Activated gamma-delta T cell (primary cell): ENCODE measurements at regions not wholly inside any gene's neighbourhood (a gene's known extent, or its start where the extent isn't known, plus 50 kb on each side); places are given as distances from the start of the nearest gene placed in this dataset.

Experiments
- DNase-seq: peaks from one replicate; lab custom pipeline; 2025; lab: John Stamatoyannopoulos, UW

DNA sequence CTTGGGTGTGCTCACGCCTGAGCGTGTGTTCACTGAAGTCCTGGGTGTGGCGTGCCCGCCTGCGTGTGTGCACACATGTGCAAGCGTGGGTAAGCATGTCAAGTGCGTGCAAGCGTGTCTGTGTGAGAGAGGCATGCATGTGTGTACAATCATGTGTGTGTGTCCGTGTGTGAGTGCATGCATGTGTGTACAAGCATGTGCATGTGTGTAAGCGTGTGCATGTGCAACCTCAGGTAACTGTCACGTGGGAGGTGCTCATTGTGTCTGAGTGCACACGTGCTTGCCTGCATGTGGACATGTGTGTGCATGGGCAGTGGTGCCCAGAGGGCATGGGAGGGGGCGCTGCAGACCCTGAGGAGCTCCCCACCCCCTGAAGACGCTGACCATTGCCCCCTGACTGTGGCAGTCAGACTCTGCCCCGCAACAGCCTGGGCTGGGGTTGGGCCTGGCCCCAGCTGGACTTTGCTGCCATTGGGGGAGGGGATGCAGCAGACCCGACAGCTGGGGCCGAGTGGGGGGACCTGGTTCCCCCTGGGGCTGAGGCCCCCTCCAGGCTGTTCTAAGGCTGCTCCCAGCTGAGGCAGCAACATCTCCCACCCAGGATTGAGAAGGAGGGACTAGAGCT lies 88.1 kb downstream of the UNCX start:
- DNase-seq, result no peak

DNA sequence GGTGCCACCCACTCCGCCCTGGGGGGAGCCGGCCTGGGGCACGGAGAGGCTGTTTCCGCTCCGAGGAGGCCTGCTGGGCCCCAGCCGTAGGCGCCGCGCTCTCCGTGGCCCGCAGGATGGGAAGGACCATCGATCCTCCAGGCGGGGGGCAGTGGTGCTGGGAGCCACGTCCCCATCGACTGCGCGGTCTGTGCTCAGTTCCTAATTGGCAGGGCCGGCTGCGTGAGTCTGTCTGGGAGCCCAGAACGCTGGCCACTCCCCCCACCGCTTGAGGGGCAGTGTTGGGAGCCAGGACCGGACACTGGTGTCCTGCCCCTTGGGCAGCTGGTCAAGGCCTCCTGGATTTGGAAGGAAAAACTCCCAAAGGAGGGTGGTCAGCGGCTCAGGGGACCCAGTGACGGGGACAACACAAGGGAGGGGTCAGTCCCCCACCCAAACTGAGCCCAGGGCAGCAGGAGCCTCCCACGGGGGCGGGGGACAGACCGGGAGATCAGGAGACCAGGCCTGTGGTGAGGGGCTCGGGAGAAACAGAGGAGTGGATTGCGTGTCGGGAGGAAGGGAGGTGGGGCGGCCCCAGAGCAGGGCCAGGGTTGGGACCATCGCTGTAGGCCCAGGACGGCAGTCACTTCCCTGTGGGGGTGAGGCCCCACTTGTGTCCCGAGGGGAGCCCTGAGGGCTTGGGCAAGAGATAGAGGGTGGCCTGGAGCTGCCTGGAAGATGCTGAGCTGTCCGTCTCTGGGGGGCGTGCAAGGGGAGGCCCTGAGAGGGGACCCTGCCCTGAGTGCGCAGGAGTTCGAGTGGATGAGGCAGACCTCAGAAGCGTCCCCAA lies 89.0 kb downstream of the UNCX start:
- no peak for DNase-seq

DNA sequence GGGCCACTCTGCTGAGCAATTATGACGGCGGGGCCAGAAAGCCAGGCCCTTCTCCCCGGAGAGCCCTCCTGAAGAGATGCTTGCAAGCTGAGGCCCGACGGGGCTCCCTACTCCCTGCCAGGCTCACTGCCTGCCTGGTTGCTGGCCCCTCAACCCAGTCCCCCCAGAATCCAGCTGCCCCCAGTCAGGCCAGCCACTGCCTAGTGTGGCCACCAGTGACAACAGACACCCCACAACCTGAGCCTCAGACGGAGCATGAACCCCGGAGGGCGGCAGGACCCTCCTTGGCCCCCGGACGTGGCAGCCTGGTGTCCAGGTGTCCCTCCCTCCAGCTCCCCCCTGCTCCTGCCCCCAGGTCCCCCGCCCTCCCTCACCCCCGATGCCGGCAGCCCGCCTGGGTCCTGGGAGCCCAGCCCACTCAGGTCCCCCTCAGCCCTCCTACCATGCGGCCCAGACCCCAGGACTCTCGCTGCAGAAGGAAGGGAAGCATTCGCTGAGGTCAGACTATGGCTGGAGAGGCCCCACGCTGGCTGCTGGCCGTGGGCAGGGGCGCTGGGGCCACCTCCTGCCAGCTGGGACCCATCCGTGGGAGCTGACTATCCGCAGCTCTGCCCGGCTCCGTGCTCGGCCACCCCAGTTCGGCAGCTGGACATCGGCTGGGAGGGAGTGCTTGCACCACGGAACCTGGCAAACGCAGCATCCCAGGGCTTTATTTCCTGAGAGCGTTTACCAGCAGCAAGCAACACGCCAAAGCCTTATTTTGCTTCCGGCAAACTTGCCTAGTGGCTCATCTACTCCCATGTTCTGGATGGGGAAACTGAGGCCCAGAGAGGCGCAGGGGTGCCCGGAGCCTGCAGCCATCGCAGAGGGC lies 89.8 kb downstream of the UNCX start:
- DNase-seq, result no peak

DNA sequence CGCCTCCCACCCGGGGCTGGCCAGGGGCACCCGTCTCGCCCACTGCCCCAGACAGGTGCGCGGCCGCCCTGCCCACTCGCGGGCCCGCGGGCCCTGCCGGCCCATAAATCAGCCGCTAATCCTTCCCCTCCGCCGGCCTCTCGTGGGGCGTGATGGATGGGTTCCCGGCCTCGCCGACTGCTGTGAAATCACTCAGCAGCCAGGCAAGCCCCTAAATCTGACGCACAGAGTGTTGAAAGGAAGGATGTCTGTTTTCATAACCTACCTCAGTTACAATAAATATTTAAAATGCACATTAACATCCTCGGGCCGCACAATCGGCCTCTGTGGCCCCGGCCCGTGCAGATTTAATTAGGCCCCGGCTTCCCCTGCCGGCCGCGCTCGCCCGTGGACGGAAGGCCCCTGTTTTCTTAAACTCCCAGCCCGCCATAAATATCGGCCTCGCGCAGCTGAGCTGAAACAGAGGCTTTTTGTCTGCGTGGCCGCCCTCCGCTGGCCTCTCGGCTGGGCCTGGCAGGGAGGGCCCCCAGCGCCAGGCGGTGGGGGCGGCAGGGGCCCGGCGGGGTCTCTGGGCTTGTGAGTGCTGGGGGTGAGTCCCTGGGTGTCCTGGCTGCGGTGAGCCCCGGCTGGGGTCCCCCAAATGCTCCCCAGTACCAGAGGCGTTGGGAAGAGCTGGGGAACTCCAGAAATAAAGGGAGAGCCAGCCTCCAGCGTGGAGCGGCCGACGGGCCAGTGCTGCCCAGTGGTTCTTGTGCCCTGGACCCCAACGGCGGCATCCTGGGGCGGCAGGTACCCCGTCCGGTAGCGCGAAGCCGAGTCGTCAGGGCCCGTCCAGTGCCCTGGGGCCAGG lies 90.7 kb downstream of the UNCX start:
- no peak for DNase-seq

DNA sequence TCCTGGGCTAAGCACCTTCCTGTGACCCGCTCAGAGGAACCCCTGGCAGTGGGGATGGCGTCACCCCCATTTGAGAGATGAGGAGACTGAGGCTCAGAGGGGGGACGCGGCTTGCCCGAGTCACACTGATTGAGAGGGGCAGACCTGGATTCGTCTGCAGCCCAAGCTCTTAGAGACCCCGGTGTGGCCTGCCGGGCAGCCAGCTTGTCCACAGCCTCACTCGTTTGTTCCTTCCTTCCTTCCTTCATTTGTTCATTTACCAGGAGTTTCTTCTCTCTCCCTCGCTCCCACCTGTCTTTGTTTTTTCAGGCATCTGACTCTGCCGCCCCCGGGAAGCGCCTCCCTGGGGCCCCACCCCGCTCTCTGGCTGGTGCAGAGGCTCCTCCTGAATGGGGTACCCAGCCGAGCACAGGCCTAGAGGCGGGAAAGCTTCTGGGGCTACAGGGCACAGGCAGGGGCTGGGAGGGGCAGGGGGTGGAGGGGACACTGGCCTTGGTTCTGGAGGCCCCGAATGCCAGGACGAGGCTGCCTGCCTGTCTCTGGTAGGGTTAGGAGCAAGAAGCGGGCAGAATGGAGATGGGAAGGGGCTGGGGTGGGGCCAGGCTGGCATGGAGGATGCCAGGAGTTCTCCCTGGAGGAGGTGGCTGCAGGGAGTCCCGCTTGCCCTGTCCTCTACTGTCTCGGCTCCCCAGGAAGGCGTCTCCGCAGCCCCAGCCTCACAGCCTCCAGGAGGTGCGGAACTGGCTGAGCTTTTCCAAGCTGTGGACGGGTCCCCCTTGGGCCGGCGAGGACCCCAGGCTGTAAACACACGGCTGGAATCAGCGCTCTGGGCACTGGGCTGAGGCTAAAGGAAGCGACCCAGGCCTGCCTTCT lies 91.6 kb downstream of the UNCX start:
- DNase-seq, result no peak

GRCh38 chr7:1325246-1325645 lies 92.6 kb downstream of the UNCX start:
- no peak for DNase-seq

- DNase-seq, result no peak
These were observed 93.2 kb downstream of the UNCX start for GRCh38 chr7:1325646-1326510.

DNA sequence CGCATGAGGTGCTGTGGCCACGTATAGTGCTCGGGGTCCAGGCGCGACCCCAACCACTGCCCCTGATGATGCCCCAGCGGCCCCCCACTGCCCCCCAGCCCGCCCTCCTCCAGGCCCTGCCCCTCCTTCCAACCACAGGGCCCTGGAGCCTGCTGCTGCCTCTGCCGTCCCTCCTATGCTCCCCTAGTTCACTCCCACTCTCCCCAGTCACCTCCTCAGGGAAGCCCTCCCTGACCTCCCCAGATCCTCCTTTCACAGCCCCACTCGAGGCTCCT lies 93.8 kb downstream of the UNCX start:
- no peak for DNase-seq

- no peak for DNase-seq
These were observed 96.6 kb downstream of the UNCX start for GRCh38 chr7:1329261-1329660.

- DNase-seq, result no peak
These were observed 97.5 kb downstream of the UNCX start for GRCh38 chr7:1329966-1330800.

DNA sequence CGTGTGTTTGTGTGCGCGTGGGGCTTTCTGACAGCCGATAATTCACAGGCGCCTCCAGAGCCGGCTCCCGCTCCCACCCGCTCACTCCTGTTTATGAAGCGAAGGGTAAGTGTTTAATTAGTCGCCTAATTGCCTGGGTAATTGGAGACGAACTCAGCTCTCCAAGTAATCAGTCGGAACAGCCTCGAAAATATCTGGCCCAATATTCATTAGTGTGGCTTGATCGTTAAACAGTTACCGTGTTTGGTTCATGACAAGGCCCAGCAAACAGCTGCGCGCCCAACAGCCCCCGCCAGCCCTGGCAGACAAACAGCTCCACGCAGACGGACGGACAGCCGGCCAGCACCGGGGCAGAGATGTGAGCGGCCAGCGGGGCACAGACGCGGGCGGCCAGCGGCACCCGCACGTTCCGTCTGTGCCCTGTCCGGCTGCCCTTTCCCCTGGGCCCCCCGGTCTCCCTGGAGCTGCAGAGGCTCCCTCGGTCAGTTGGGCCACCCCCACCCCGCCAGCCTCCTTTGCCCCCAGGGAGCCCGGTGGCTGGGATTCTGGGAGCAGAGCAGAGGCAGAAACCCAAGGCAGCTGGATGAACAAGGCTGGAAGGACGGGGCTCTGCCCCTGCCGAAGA lies 98.2 kb downstream of the UNCX start:
- no peak for DNase-seq

- DNase-seq, result no peak
These were observed 99.1 kb downstream of the UNCX start for GRCh38 chr7:1331561-1332467.

- no peak for DNase-seq
These were observed 103.8 kb downstream of the UNCX start for GRCh38 chr7:1336509-1336908.

- no peak for DNase-seq
These were observed 106.9 kb downstream of the UNCX start for GRCh38 chr7:1339611-1340010.

DNA sequence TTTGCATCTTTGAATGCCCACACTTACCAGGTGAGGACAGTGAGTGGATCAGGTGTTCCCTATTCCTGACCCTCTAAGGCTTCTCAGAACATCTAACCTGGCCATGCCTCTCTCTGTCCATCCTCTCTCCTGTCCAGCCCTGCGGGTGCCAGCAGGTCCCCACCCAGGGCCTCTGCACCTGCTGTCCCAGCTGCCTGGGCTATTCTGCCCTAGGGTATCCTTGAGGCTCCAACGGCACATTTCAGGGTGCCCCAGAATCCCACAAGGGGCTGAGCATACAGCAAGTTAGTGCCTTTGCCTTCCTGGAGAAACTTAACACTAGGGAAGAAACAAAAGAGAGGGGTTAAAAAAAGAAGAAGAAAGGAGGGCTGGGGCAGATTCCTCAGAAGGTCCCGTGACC lies 107.4 kb downstream of the UNCX start:
- DNase-seq, result no peak

DNA sequence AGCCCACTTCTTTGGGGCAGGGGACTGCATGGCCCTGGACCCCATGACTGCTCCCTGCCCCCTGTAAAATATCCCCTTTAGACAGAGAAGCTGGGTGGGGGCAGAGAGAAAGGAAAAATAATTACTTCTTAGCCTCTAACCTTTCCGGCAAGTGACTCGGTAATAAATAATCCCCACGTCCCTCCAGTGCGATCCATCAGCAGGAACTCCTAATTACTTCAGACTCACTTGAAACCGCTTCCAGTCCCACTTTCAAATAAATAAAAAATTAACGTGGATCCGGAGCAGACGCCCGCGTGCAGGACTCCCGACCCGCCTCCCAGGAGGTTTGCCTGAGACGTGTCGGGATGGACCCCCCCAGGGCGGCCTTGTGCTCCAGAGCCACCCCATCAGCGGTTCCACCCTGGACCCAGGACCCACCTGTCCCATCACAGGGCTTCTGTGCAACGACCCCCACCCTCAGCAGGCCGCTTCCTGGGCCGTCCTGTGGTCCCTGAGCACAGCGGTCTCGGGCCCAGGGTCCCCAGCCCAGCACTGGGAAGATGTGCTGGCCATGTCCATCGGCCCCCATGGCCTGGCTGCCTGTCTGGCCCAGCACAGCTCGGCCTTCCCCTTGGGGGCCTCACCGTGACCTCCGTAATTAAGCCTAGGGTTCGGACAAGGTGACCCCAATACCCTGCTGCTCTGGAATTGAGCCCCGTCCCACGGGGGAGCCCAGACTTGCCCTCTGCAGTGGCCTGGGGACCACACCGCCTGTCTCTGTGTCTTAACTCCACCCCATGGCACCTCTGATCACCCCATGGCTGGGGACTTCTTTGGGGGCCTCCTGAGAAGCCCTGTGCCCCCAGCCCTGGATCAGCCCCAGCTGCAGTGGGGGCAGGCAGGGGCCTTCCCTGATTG lies 108.0 kb downstream of the UNCX start:
- DNase-seq, result no peak
